CD4-positive, alpha-beta T cell treated with Interleukin-10 for 1 hour (primary cell): ENCODE measurements at regions not wholly inside any gene's neighbourhood (a gene's known extent, or its start where the extent isn't known, plus 50 kb on each side); places are given as distances from the start of the nearest gene placed in this dataset.

ENCODE experiments used
- DNase-seq: peaks from one replicate; pipeline ENCODE4 v3.0.0-alpha.2; 2020

DNA sequence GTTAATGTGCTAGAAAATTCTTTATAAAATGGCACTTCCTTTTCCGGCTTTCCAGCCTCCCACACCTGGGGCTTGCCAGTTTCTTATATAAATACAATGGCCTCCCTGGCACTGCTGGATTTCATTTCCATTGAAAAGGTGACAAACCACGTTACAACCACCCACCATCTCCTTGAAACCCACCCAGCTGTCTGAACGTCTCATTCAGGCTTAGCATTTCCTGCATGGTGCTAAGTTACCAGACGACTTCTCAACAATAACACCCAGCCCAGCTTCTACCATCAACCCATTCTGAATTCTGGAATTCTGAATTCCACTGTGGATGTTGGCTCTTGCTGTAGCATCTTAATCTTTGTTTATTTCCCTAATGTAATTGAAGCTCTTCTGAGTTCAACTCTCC is 499.8 kb upstream of the CELF2 start:
- DNase-seq, result no peak

GRCh38 chr10:10519674-10520073 is 498.0 kb upstream of the CELF2 start:
- no peak for DNase-seq

DNA sequence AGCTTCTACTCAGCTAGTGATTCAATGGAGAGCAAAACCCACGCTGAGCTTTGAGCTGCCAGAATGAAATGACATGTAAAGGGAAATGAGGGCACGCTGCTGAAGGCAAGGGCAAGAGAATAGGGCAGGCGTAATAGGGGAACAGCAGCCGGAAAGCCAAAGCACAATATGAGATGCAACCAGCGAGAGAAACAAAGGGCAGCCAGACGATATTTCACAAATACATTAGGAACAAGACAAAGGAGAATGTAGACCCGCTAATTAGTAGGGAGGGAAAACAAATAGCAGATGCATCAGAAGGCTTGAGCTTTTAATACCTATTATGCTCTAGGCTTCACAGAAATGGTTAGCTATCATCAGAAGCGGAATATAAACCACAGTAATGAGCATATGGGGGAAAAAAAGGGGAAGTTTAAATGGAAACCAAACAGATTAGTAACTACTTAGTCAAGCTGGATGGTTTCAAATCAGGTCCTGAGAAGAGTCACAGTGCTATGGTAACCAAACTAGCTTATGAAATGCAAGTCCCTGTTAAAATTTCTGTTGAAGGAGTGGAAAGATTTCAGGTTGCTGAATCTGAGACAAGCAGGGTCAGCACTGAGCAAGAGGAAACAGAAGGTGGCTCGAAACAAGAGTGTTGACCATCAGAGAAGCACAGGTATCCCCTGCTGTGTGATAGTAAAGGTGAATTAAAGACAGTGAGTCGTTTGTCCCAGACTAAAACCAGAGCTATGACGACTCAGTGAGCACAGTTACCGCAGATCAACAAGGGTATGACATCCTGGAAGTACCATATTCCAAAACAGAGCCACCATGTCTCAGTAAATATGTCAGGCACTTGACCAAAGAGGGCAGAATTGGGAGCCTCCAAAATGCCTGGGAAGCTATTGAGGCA is 496.9 kb upstream of the CELF2 start:
- no peak for DNase-seq

- no peak for DNase-seq
Observed at GRCh38 chr10:10526846-10527245, 490.8 kb upstream of the CELF2 start.

- DNase-seq, result no peak
Observed at GRCh38 chr10:10527861-10528562, 489.7 kb upstream of the CELF2 start.

GRCh38 chr10:10528563-10528910 is 489.1 kb upstream of the CELF2 start:
- no peak for DNase-seq

GRCh38 chr10:10530313-10530712 is 487.4 kb upstream of the CELF2 start:
- no peak for DNase-seq

DNA sequence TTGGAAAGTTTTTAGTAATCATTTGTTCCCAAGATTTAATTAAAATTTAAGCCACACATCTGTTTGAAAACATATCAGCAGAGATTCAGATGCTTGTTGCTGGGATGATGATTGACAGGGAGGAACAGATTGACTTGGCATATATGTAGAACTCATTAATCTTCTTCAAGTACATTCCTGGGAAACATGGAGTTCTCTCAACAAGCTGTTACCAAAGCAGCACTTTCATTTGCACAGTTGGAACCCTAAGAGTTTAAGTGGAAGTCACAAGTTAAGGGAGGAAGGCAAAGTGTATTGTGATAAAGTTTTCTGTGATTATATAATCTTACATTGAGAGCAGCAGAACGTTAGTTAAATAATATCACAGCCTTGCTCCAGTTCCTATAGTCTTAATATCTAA is 485.4 kb upstream of the CELF2 start:
- DNase-seq, result no peak

GRCh38 chr10:10532826-10533225 is 484.8 kb upstream of the CELF2 start:
- no peak for DNase-seq

DNA sequence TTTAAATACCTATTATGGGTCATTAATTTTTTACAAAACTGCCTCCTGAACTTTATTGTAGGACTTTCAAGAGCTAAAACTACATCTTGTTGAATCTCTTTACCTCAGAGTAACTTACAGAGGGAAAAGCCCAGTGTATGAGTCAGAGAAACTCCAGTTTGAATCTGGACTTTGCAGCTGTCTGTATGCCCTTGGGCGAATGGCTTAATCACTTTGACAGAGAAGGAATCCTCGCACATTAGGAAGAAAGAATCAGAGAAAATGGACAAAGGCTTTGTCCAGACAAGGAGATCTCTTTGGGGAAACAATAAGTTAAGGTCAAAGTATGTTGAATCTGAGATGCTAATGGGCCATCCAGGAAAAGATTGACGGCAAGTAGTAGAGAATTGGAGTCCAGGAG is 484.2 kb upstream of the CELF2 start:
- DNase-seq, result no peak

GRCh38 chr10:10538326-10538725 is 479.3 kb upstream of the CELF2 start:
- DNase-seq, result no peak

DNA sequence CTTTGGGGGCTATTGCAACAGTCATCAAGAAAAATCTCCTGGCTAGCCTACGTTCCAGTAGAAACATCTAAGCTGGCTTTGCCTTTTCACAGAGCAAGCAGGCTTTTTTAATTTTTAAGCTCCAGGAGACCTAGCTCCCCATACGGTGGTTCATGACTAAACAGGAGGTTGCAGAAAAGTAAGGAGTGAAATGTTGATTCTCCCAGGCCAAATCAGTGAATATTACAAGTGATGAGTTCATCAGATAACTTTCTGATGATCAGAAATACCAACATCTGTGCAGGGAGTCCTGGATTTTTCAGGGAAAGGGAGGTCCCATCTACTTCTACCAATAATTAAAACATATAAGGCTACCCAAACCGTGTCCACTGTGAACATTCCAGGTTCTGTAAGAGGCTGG is 477.3 kb upstream of the CELF2 start:
- DNase-seq, result no peak

- no peak for DNase-seq
Observed at GRCh38 chr10:10542477-10542876, 475.2 kb upstream of the CELF2 start.

- no peak for DNase-seq
Observed at GRCh38 chr10:10544890-10545289, 472.8 kb upstream of the CELF2 start.

- DNase-seq, result no peak
Observed at GRCh38 chr10:10545771-10546170, 471.9 kb upstream of the CELF2 start.

GRCh38 chr10:10551596-10552301 is 465.9 kb upstream of the CELF2 start:
- DNase-seq, result no peak

DNA sequence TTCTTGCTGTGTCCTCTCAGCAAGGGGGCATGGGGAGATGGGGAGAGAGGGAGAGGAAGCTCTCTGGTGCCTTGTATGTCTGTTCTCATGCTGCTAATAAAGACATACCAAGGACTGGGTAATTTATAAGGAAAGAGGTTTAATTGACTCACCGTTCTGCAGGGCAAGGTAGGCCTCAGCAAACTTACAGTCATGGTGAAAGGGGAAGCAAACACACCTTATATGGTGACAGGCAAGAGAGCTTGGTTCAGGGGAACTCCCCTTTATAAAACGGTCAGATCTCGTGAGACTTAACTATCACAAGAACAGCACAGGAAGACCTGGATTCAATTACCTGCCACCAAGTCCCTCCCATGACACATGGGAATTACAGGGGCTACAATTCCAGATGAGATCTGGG is 464.7 kb upstream of the CELF2 start:
- no peak for DNase-seq

- DNase-seq, result no peak
Observed at GRCh38 chr10:10564081-10564794, 453.4 kb upstream of the CELF2 start.

GRCh38 chr10:10576937-10577336 is 440.7 kb upstream of the CELF2 start:
- no peak for DNase-seq

DNA sequence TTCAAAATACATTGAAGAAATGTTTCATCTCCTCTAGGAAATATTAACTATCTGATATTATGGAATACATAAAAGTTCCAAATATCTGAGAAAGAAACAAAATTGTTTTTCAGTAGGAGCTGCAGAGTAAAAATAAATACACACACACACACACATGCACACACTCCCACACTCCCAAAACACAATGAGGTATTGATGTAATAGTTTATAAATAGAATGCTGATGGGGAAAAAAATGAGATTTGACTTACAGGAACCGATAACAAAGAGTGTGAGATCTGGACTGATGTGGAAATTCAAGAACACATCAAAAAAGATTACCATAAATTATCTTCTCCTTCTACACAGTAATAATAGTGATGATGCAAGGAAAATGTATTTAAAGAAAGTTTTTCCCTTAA is 438.0 kb upstream of the CELF2 start:
- no peak for DNase-seq

GRCh38 chr10:10584161-10584560 is 433.5 kb upstream of the CELF2 start:
- no peak for DNase-seq

- no peak for DNase-seq
Observed at GRCh38 chr10:10587744-10588393, 429.8 kb upstream of the CELF2 start.
